ENCODE measurements at regions not wholly inside any gene's neighbourhood (a gene's known extent, or its start where the extent isn't known, plus 50 kb on each side); places are given as distances from the start of the nearest gene placed in this dataset.
A peak's percentile ranks its signal among the peaks of the same experiment; 100 is the strongest.
"Not testable (repeated sequence)": the region's sequence is repeated elsewhere in the genome, so short reads cannot be mapped to it uniquely, and the experiment has no call there.

DNA sequence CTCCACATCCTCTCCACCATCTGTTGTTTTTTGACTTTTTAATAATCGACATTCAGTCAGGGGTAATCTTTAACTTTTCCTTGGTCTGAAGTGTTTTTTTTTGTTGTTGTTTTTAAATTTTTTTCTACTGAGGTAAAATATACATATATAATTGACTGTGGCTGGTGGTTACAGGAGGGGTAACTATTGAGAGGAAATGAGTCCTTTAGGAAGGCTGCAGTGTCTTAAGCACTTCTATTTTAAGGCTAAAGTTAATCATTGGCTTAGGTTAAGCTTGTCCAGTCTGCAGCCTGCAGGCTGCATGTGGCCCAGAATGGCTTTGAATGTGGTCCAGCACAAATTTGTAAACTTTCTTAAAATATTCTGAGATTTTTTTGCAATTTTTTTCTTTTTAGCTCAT is 172.5 kb downstream of the CTH start:
- no peaks in the 10 kb centered on the region for H3K36me3 Mint-ChIP-seq
- Histone ChIP-seq H3K27ac (no peak overlapping the region), H3K27me3 (no peaks in the 10 kb centered on the region), H4K20me1 (ENCODE audit: low read depth) (no peaks in the 10 kb centered on the region), H2AFZ (replicated peaks) (no peak overlapping the region), H3K9me3 (ENCODE audit: low read depth) (no peaks in the 10 kb centered on the region), H3K36me3 (no peaks in the 10 kb centered on the region), H3K79me2 (ENCODE audit: low read depth) (no peaks in the 10 kb centered on the region), H3K4me3 (no peak overlapping the region), H3K9ac (no peak overlapping the region), H3F3A (ENCODE audit: low read depth) (no peaks in the 10 kb centered on the region), H3K4me1 (no peaks in the 10 kb centered on the region), H3K4me2 (no peak overlapping the region)
- TF ChIP-seq, protein P1, sequence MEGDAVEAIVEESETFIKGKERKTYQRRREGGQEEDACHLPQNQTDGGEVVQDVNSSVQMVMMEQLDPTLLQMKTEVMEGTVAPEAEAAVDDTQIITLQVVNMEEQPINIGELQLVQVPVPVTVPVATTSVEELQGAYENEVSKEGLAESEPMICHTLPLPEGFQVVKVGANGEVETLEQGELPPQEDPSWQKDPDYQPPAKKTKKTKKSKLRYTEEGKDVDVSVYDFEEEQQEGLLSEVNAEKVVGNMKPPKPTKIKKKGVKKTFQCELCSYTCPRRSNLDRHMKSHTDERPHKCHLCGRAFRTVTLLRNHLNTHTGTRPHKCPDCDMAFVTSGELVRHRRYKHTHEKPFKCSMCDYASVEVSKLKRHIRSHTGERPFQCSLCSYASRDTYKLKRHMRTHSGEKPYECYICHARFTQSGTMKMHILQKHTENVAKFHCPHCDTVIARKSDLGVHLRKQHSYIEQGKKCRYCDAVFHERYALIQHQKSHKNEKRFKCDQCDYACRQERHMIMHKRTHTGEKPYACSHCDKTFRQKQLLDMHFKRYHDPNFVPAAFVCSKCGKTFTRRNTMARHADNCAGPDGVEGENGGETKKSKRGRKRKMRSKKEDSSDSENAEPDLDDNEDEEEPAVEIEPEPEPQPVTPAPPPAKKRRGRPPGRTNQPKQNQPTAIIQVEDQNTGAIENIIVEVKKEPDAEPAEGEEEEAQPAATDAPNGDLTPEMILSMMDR (IDR thresholded peaks at IDR 0.05): no peak
- TF ChIP-seq EZH2phosphoT487 (IDR thresholded peaks at IDR 0.05) (no peak), EZH2 (IDR thresholded peaks at IDR 0.05) (no peak)
- peaks cover 3% of the 10 kb centered on the region for H3K27me3 Mint-ChIP-seq (ENCODE audit: insufficient read depth, low read depth)
- H3K4me3 Mint-ChIP-seq: no peak overlapping the region
- H3K9me3 Mint-ChIP-seq: no peaks in the 10 kb centered on the region
- peaks cover 3% of the 10 kb centered on the region for H3K4me1 Mint-ChIP-seq
- H3K27ac Mint-ChIP-seq: no peak overlapping the region
- DNase-seq (ENCODE audit: low spot score): no peak

DNA sequence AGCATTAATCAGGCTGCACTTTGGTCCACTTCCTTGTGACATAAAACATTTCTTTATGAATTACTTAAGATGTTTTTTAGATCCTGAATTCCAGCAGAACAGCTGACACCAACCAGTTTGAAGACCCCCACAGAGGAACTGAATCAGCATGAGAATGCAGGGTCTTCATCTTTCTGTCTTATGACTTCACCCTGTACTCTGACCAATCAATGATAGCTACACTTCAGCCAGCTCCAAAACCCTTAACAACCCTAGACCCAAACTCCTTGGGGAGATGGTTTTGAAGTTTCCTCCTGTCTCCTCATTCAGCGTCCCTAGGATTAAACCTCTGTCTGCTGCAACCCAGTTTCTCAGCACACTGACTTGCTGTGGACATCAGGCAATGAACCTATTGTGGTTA is 175.0 kb downstream of the CTH start:
- no peak for TF ChIP-seq EZH2 (IDR thresholded peaks at IDR 0.05)
- TF ChIP-seq, protein P1 (IDR thresholded peaks at IDR 0.05): no peak
- no peak for TF ChIP-seq EZH2phosphoT487 (IDR thresholded peaks at IDR 0.05)
- H3K4me1 Mint-ChIP-seq: peaks cover 3% of the 10 kb centered on the region
- Histone ChIP-seq H3K4me3 (no peak overlapping the region), H3K9me3 (ENCODE audit: low read depth) (no peaks in the 10 kb centered on the region), H2AFZ (replicated peaks) (peak overlapping the region; percentile 48), H3K27ac (no peak overlapping the region), H3F3A (ENCODE audit: low read depth) (no peaks in the 10 kb centered on the region), H3K27me3 (no peaks in the 10 kb centered on the region), H4K20me1 (ENCODE audit: low read depth) (no peaks in the 10 kb centered on the region), H3K9ac (no peak overlapping the region), H3K79me2 (ENCODE audit: low read depth) (no peaks in the 10 kb centered on the region), H3K4me2 (no peak overlapping the region), H3K36me3 (no peaks in the 10 kb centered on the region), H3K4me1 (no peaks in the 10 kb centered on the region)
- H3K27ac Mint-ChIP-seq: no peak overlapping the region
- H3K9me3 Mint-ChIP-seq: no peaks in the 10 kb centered on the region
- H3K27me3 Mint-ChIP-seq (ENCODE audit: insufficient read depth, low read depth): peaks cover 4% of the 10 kb centered on the region
- H3K4me3 Mint-ChIP-seq: no peak overlapping the region
- H3K36me3 Mint-ChIP-seq: no peaks in the 10 kb centered on the region
- DNase-seq (ENCODE audit: low spot score): no peak

DNA sequence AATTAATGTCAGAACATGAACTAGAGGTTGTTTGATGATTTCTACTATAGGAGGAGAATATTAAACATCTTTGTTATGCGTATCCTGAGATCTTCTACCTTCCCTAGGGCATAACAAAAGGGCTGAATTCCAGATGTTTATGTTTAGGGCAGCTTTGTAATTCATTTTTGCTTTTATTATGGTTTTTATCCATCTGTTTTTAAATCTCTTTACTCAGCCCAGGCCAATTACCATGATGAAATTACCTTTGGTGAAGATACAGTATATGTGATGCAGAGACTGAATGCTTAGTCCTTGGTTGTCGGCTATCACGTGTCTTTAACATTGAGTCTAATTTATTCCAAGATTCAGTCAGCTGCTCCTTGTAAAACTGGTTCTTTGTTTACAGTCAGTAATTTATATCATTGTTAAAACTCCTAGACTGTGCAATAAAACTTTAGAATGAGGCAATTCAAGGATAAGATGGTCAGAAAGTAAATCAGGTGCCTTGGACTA is 176.9 kb downstream of the CTH start:
- H3K9me3 ChIP-seq (ENCODE audit: low read depth): no peaks in the 10 kb centered on the region
- no peak overlapping the region for H3K27ac ChIP-seq
- no peak for DNase-seq (ENCODE audit: low spot score)
- Mint-ChIP-seq H3K27ac (no peak overlapping the region), H3K27me3 (ENCODE audit: insufficient read depth, low read depth) (peaks cover 3% of the 10 kb centered on the region), H3K4me3 (no peak overlapping the region), H3K9me3 (no peaks in the 10 kb centered on the region), H3K4me1 (peaks cover 3% of the 10 kb centered on the region), H3K36me3 (no peaks in the 10 kb centered on the region)
- no peak overlapping the region for H2AFZ ChIP-seq (replicated peaks)
- no peaks in the 10 kb centered on the region for H3K4me1 ChIP-seq
- no peaks in the 10 kb centered on the region for H3K36me3 ChIP-seq
- no peak overlapping the region for H3K4me2 ChIP-seq
- H3K9ac ChIP-seq: no peak overlapping the region
- TF ChIP-seq EZH2 (IDR thresholded peaks at IDR 0.05): no peak
- TF ChIP-seq, protein P1 (IDR thresholded peaks at IDR 0.05): no peak
- TF ChIP-seq EZH2phosphoT487 (IDR thresholded peaks at IDR 0.05): no peak
- H4K20me1 ChIP-seq (ENCODE audit: low read depth): no peaks in the 10 kb centered on the region
- H3F3A ChIP-seq (ENCODE audit: low read depth): no peaks in the 10 kb centered on the region
- no peak overlapping the region for H3K4me3 ChIP-seq
- no peaks in the 10 kb centered on the region for H3K27me3 ChIP-seq
- no peaks in the 10 kb centered on the region for H3K79me2 ChIP-seq (ENCODE audit: low read depth)

DNA sequence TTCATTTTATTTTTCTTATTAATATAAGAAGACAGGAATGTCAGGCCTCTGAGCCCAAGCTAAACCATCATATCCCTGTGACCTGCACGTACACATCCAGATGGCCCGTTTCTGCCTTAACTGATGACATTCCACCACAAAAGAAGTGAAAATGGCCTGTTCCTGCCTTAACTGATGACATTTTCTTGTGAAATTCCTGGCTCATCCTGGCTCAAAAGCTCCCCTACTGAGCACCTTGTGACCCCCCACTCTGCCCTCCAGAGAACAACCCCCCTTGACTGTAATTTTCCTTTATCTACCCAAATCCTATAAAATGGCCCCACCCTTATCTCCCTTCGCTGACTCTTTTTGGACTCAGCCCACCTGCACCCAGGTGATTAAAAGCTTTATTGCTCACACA is 182.5 kb downstream of the CTH start:
- not testable (repeated sequence) for H3K4me1 Mint-ChIP-seq; DNase-seq (ENCODE audit: low spot score); H3K4me1 ChIP-seq

More for the DNA sequence above, 182.5 kb downstream of the CTH start:
- not testable (repeated sequence) for H3K27me3 Mint-ChIP-seq (ENCODE audit: insufficient read depth, low read depth); H3K36me3 Mint-ChIP-seq; H3K9me3 Mint-ChIP-seq; H3K36me3 ChIP-seq; H3F3A ChIP-seq (ENCODE audit: low read depth); H3K79me2 ChIP-seq (ENCODE audit: low read depth); H3K27ac Mint-ChIP-seq; H3K4me3 Mint-ChIP-seq; H4K20me1 ChIP-seq (ENCODE audit: low read depth); H3K27me3 ChIP-seq; H3K27ac ChIP-seq; H2AFZ ChIP-seq (replicated peaks); H3K9me3 ChIP-seq (ENCODE audit: low read depth); H3K9ac ChIP-seq; H3K4me2 ChIP-seq; H3K4me3 ChIP-seq
